Astrocyte (in vitro differentiated cells and primary cell): ENCODE measurements at regions not wholly inside any gene's neighbourhood (a gene's known extent, or its start where the extent isn't known, plus 50 kb on each side); places are given as distances from the start of the nearest gene placed in this dataset.

Experiments
- DNase-seq: peaks from one replicate; pipeline ENCODE4 v3.0.0-alpha.2; 2010; ENCODE audit warnings: low read depth
- FAIRE-seq: peaks from 2 replicates; lab custom pipeline; 2011; peaks lifted over from hg19 to GRCh38; lab: Jason Lieb, UNC
- H2AFZ ChIP-seq: 2 replicates; pipeline ENCODE4 v1.6.0; 2012; ENCODE audit warnings: low read depth, low read length, inconsistent platforms
- H3K27ac ChIP-seq: 2 replicates; pipeline ENCODE4 v1.5.1; 2011; ENCODE audit warnings: low read depth, low read length, inconsistent platforms
- H3K27me3 ChIP-seq: 2 replicates; pipeline ENCODE4 v1.6.0; 2011; ENCODE audit warnings: low read length, inconsistent platforms; ENCODE audit not compliant: insufficient read depth
- H3K36me3 ChIP-seq: 2 replicates; pipeline ENCODE4 v1.5.1; 2011; ENCODE audit warnings: low read length, inconsistent platforms; ENCODE audit not compliant: insufficient read depth
- H3K4me1 ChIP-seq: 2 replicates; pipeline ENCODE4 v1.5.1; 2011; ENCODE audit warnings: low read length, inconsistent platforms; ENCODE audit not compliant: insufficient read depth
- H3K4me2 ChIP-seq: 2 replicates; pipeline ENCODE4 v1.6.0; 2012; ENCODE audit warnings: low read length, inconsistent platforms
- H3K4me3 ChIP-seq: 2 replicates; pipeline ENCODE4 v1.5.1; 2011; ENCODE audit warnings: low read depth, mild to moderate bottlenecking, low read length, inconsistent platforms; ENCODE audit not compliant: insufficient read depth
- H3K79me2 ChIP-seq: 2 replicates; pipeline ENCODE4 v1.6.0; 2012; ENCODE audit warnings: mild to moderate bottlenecking, low read length, inconsistent platforms; ENCODE audit not compliant: insufficient read depth
- H3K9ac ChIP-seq: 2 replicates; pipeline ENCODE4 v1.6.0; 2012; ENCODE audit warnings: mild to moderate bottlenecking, low read length, inconsistent platforms
- H3K9me3 ChIP-seq: 2 replicates; pipeline ENCODE4 v1.5.1; 2012; ENCODE audit warnings: low read depth, mild to moderate bottlenecking, low read length, inconsistent platforms; ENCODE audit not compliant: insufficient read depth
- H4K20me1 ChIP-seq: 2 replicates; pipeline ENCODE4 v1.6.0; 2012; ENCODE audit warnings: low read length, inconsistent platforms; ENCODE audit not compliant: insufficient read depth
- H3K27ac Mint-ChIP-seq: one replicate; pipeline ENCODE4 v1.8.0; 2021; ENCODE audit warnings: mild to moderate bottlenecking, mixed read lengths; ENCODE audit not compliant: unreplicated experiment
- H3K27me3 Mint-ChIP-seq: one replicate; pipeline ENCODE4 v1.8.0; 2021; ENCODE audit warnings: low read depth, mixed read lengths; ENCODE audit not compliant: unreplicated experiment
- H3K36me3 Mint-ChIP-seq: one replicate; pipeline ENCODE4 v1.8.0; 2021; ENCODE audit warnings: low read depth, mixed read lengths; ENCODE audit not compliant: unreplicated experiment
- H3K4me1 Mint-ChIP-seq: one replicate; pipeline ENCODE4 v1.8.0; 2021; ENCODE audit warnings: low read depth, mixed read lengths; ENCODE audit not compliant: unreplicated experiment
- H3K4me3 Mint-ChIP-seq: one replicate; pipeline ENCODE4 v1.8.0; 2021; ENCODE audit warnings: mild to moderate bottlenecking, moderate library complexity, mixed read lengths; ENCODE audit not compliant: unreplicated experiment
- H3K9me3 Mint-ChIP-seq: one replicate; pipeline ENCODE4 v1.8.0; 2021; ENCODE audit warnings: mild to moderate bottlenecking, mixed read lengths; ENCODE audit not compliant: unreplicated experiment
- CTCF ChIP-seq: IDR thresholded peaks from 2 replicates; pipeline ENCODE4 v1.5.1; 2011; ENCODE audit warnings: low read depth, mild to moderate bottlenecking, inconsistent platforms, low read length, moderate library complexity; ENCODE audit not compliant: insufficient read depth
- EZH2 ChIP-seq: IDR thresholded peaks from 2 replicates; pipeline ENCODE4 v1.6.1; 2012; ENCODE audit warnings: mild to moderate bottlenecking, low read length, inconsistent platforms; ENCODE audit not compliant: insufficient read depth

- TF ChIP-seq EZH2, result no peak
- no peak for TF ChIP-seq CTCF
- H3K36me3 ChIP-seq, result no peaks in the 10 kb centered on the region
- FAIRE-seq (no peak), DNase-seq (no peak)
- no peak overlapping the region for H3K27ac ChIP-seq
- H3K9me3 Mint-ChIP-seq, result no peaks in the 10 kb centered on the region
- no peaks in the 10 kb centered on the region for H3K27me3 Mint-ChIP-seq
- no peaks in the 10 kb centered on the region for H3K36me3 Mint-ChIP-seq
- no peak overlapping the region for H3K9ac ChIP-seq
- H3K79me2 ChIP-seq, result no peaks in the 10 kb centered on the region
- no peaks in the 10 kb centered on the region for H3K4me1 Mint-ChIP-seq
- H3K4me3 Mint-ChIP-seq, result no peak overlapping the region
- H3K9me3 ChIP-seq, result peaks cover 2% of the 10 kb centered on the region
- no peak overlapping the region for H3K27ac Mint-ChIP-seq
- H3K4me3 ChIP-seq, result no peak overlapping the region
- no peaks in the 10 kb centered on the region for H3K27me3 ChIP-seq
- H4K20me1 ChIP-seq, result no peaks in the 10 kb centered on the region
- no peak overlapping the region for H2AFZ ChIP-seq
- no peak overlapping the region for H3K4me2 ChIP-seq
- H3K4me1 ChIP-seq, result no peaks in the 10 kb centered on the region
These were observed 717.8 kb upstream of the SEL1L start for GRCh38 chr14:82251494-82251893.

- Histone ChIP-seq H4K20me1 (no peaks in the 10 kb centered on the region), H3K27ac (no peak overlapping the region), H3K9ac (no peak overlapping the region), H3K4me1 (no peaks in the 10 kb centered on the region), H3K4me2 (no peak overlapping the region), H3K4me3 (no peak overlapping the region), H3K9me3 (no peaks in the 10 kb centered on the region), H3K27me3 (no peaks in the 10 kb centered on the region), H3K79me2 (no peaks in the 10 kb centered on the region), H2AFZ (no peak overlapping the region), H3K36me3 (no peaks in the 10 kb centered on the region)
- H3K4me1 Mint-ChIP-seq, result no peaks in the 10 kb centered on the region
- H3K27ac Mint-ChIP-seq, result no peak overlapping the region
- DNase-seq, result no peak
- no peak for TF ChIP-seq EZH2
- no peaks in the 10 kb centered on the region for H3K9me3 Mint-ChIP-seq
- FAIRE-seq, result no peak
- H3K36me3 Mint-ChIP-seq, result no peaks in the 10 kb centered on the region
- H3K4me3 Mint-ChIP-seq, result no peak overlapping the region
- H3K27me3 Mint-ChIP-seq, result no peaks in the 10 kb centered on the region
These were observed 736.6 kb upstream of the SEL1L start for GRCh38 chr14:82270286-82270685.

GRCh38 chr14:82298811-82299210 is 765.2 kb upstream of the SEL1L start:
- TF ChIP-seq EZH2 (no peak), CTCF (no peak)
- no peak overlapping the region for H3K4me2 ChIP-seq
- DNase-seq (no peak), FAIRE-seq (no peak)
- H3K27ac ChIP-seq, result no peak overlapping the region
- Mint-ChIP-seq H3K4me1 (no peaks in the 10 kb centered on the region), H3K4me3 (no peak overlapping the region), H3K36me3 (no peaks in the 10 kb centered on the region), H3K9me3 (no peaks in the 10 kb centered on the region), H3K27me3 (no peaks in the 10 kb centered on the region), H3K27ac (no peak overlapping the region)
- no peak overlapping the region for H3K9ac ChIP-seq
- H3K36me3 ChIP-seq, result no peaks in the 10 kb centered on the region
- no peaks in the 10 kb centered on the region for H3K79me2 ChIP-seq
- H3K4me3 ChIP-seq, result no peak overlapping the region
- no peaks in the 10 kb centered on the region for H3K4me1 ChIP-seq
- H2AFZ ChIP-seq, result no peak overlapping the region
- H3K27me3 ChIP-seq, result no peaks in the 10 kb centered on the region
- no peaks in the 10 kb centered on the region for H4K20me1 ChIP-seq
- no peaks in the 10 kb centered on the region for H3K9me3 ChIP-seq
